Ovary (tissue), 7 donors: ENCODE measurements at regions not wholly inside any gene's neighbourhood (a gene's known extent, or its start where the extent isn't known, plus 50 kb on each side); places are given as distances from the start of the nearest gene placed in this dataset.
"Not testable (repeated sequence)": the region's sequence is repeated elsewhere in the genome, so short reads cannot be mapped to it uniquely, and the experiment has no call there.

ENCODE experiments used
- DNase-seq, 5 donors: peaks; one replicate each; pipeline ENCODE4 v3.0.0-alpha.2; 2019 to 2020
- H3K27ac ChIP-seq, 2 donors: fragments of 200-600 bp; one replicate each; pipeline versions ENCODE4 v1.5.1 to v1.8.0; 2019 to 2022
- H3K27me3 ChIP-seq: fragments of 200-600 bp; one replicate; pipeline ENCODE4 v1.8.0; 2022
- H3K36me3 ChIP-seq: fragments of 200-600 bp; sonication (generic); one replicate; pipeline ENCODE4 v1.5.1; 2019
- H3K4me1 ChIP-seq: one replicate; pipeline ENCODE4 v1.8.1; 2013; ENCODE audit warnings: mild to moderate bottlenecking, moderate library complexity; ENCODE audit not compliant: insufficient read depth
- H3K4me3 ChIP-seq: fragments of 200-600 bp; sonication (generic); one replicate; pipeline ENCODE4 v1.5.1; 2017
- H3K9me3 ChIP-seq, 2 donors: fragments of 200-600 bp in 1 of 2; sonication (generic) in 1 of 2; one replicate each; pipeline versions ENCODE4 v1.5.1 to v1.8.1; 2013 to 2019; ENCODE audit warnings: mild to moderate bottlenecking in 1 of 2, moderate library complexity in 1 of 2
- CTCF ChIP-seq, 3 donors: fragments of 450-650 bp in 2 of 3; fragments of 200-600 bp in 1 of 3; IDR thresholded peaks; one replicate each; pipeline versions ENCODE4 v1.5.1 to v1.8.0; 2016 to 2022; ENCODE audit warnings: antibody characterized with exemption in 3 of 3, mild to moderate bottlenecking in 1 of 3
- EP300 ChIP-seq: sonication (generic); formaldehyde crosslinking; IDR thresholded peaks from one replicate; pipeline ENCODE4 v1.6.1; 2017; ENCODE audit warnings: antibody characterized with exemption
- POLR2A ChIP-seq: fragments of 450-650 bp; IDR thresholded peaks from one replicate; pipeline ENCODE4 v1.6.1; 2017; ENCODE audit warnings: antibody characterized with exemption, mild to moderate bottlenecking, moderate library complexity
- WGBS, 3 donors: extraction: QIAGEN DNeasy Blood & Tissue Kit in 1 of 3; methylation state at CpG; one replicate each; pipeline versions ENCODE4 v1.1.5 to v1.1.7; 2013 to 2017; 5-methylcytosine and 5-hydroxymethylcytosine counted together
- intact Hi-C, 4 donors: fragments of 100-400 bp; cut with DNase I; formaldehyde crosslinking; loops; one replicate each; pipeline versions ENCODE4 v1.11.0 to v1.15.1; 2022 to 2023
- donor health status: DM: no; HTN: no; CAD: no; lungs with moderate emphysema.
- donor health status: DM: no; HTN: no; CAD: no.
- donor health status: Bipolar disorder and iron deficiency.
- donor health status: DM: no; HTN: no; CAD: no.
- donor health status: DM: yes; HTN: yes; CAD: no.

GRCh38 chr20:47962286-47962963 is 177.1 kb upstream of the SULF2 start:
- Histone ChIP-seq H3K27ac (no peak overlapping the region), H3K4me3 (no peak overlapping the region), H3K9me3 (no peaks in the 10 kb centered on the region), H3K4me1 (peaks cover 6% of the 10 kb centered on the region), H3K27me3 (no peaks in the 10 kb centered on the region), H3K36me3 (no peaks in the 10 kb centered on the region)
- WGBS, 3 donors = 89 to 90% (median 89%) methylated on average over 7 of the region's 7 CpGs
- TF ChIP-seq CTCF (IDR thresholded peaks at IDR 0.05) (no peak), POLR2A (no peak), EP300 (no peak)
- intact Hi-C loops = loop anchor here in 1 of 4 donors (10.0 kb wide), 1 partner anchor 652 kb away; no protein-coding TSS in a partner anchor
- no peak for DNase-seq

GRCh38 chr20:47960769-47961541 is 175.7 kb upstream of the SULF2 start:
- H3K9me3 ChIP-seq = no peaks in the 10 kb centered on the region
- no peak overlapping the region for H3K27ac ChIP-seq
- H3K4me3 ChIP-seq = no peak overlapping the region
- no peak for DNase-seq
- no peaks in the 10 kb centered on the region for H3K36me3 ChIP-seq
- TF ChIP-seq CTCF (IDR thresholded peaks at IDR 0.05) = no peak
- TF ChIP-seq POLR2A = no peak
- no peak for TF ChIP-seq EP300
- 54 to 71% (median 58%) methylated on average over 7 of the region's 7 CpGs for WGBS, 3 donors
- H3K27me3 ChIP-seq = no peaks in the 10 kb centered on the region
- H3K4me1 ChIP-seq = peaks cover 6% of the 10 kb centered on the region
- intact Hi-C loops = loop anchor here in 1 of 4 donors (10.0 kb wide), 1 partner anchor 654 kb away; no protein-coding TSS in a partner anchor

- Histone ChIP-seq H3K4me3 (no peak overlapping the region), H3K27me3 (no peaks in the 10 kb centered on the region), H3K36me3 (no peaks in the 10 kb centered on the region), H3K9me3 (no peaks in the 10 kb centered on the region), H3K27ac (no peak overlapping the region), H3K4me1 (peaks cover 6% of the 10 kb centered on the region)
- DNase-seq = no peak
- 76 to 87% (median 80%) methylated on average over 8 of the region's 8 CpGs for WGBS, 3 donors
- TF ChIP-seq EP300 (no peak), CTCF (IDR thresholded peaks at IDR 0.05) (no peak), POLR2A (no peak)
- intact Hi-C loops = loop anchor here in 1 of 4 donors (10.0 kb wide), 1 partner anchor 655 kb away; no protein-coding TSS in a partner anchor
Measured at GRCh38 chr20:47960277-47960676, 175.0 kb upstream of the SULF2 start.

- H3K9me3 ChIP-seq, H3K4me3 ChIP-seq, H3K4me1 ChIP-seq, H3K36me3 ChIP-seq, H3K27me3 ChIP-seq, intact Hi-C loops: not testable (repeated sequence)
- H3K27ac ChIP-seq = peak overlapping the region in 1 of 2 donors; percentile 78
- 12 to 28% (median 12%) methylated on average over 16 of the region's 16 CpGs for WGBS, 3 donors
- peak in 4 of 5 donors; percentile 50 to 64 (median 63) for DNase-seq
Measured at GRCh38 chr20:47957989-47958801, 172.9 kb upstream of the SULF2 start.
